Prostate gland (tissue), 2 donors: ENCODE measurements at regions not wholly inside any gene's neighbourhood (a gene's known extent, or its start where the extent isn't known, plus 50 kb on each side); places are given as distances from the start of the nearest gene placed in this dataset.

Experiments
- CTCF ChIP-seq, 4 experiments: fragments of 200-600 bp in 2 of 4; fragments of 450-650 bp in 2 of 4; sonication (generic) in 2 of 4; IDR thresholded peaks; 1 replicate in 3 of 4; 2 replicates in 1 of 4; pipeline ENCODE4 v1.5.1; 2016 to 2019; ENCODE audit warnings: antibody characterized with exemption in 4 of 4, mild to moderate bottlenecking in 2 of 4, moderate library complexity in 2 of 4
- POLR2A ChIP-seq: fragments of 450-650 bp; IDR thresholded peaks from one replicate; pipeline ENCODE4 v1.6.1; 2016; ENCODE audit warnings: antibody characterized with exemption, mild to moderate bottlenecking
- POLR2AphosphoS5 ChIP-seq: sonication (generic); formaldehyde crosslinking; IDR thresholded peaks from one replicate; pipeline ENCODE4 v1.6.1; 2017; ENCODE audit warnings: antibody characterized with exemption

- TF ChIP-seq CTCF (IDR thresholded peaks at IDR 0.05) (no peak), POLR2A (no peak), POLR2AphosphoS5 (no peak)
Observed at GRCh38 chr13:95392597-95392996, 91.3 kb upstream of the ABCC4 start.
